Hippocampal formation (tissue), 2 donors: ENCODE measurements at regions not wholly inside any gene's neighbourhood (a gene's known extent, or its start where the extent isn't known, plus 50 kb on each side); places are given as distances from the start of the nearest gene placed in this dataset.
"Not testable (repeated sequence)": the region's sequence is repeated elsewhere in the genome, so short reads cannot be mapped to it uniquely, and the experiment has no call there.

Source experiments
- DNase-seq, 2 donors: peaks; one replicate each; lab custom pipeline; 2025; lab: John Stamatoyannopoulos, UW

- DNase-seq: no peak
Measured at GRCh38 chr5:82956600-82956999, 120.6 kb downstream of the TMEM167A start.

GRCh38 chr5:82952326-82952725, 124.9 kb downstream of the TMEM167A start:
- DNase-seq: no peak

- not testable (repeated sequence) for DNase-seq
Measured at GRCh38 chr5:82944267-82944666, 132.9 kb downstream of the TMEM167A start.

- DNase-seq: no peak
Measured at GRCh38 chr5:82942083-82942881, 134.9 kb downstream of the TMEM167A start.

GRCh38 chr5:82938901-82939725, 138.1 kb downstream of the TMEM167A start:
- no peak for DNase-seq

GRCh38 chr5:82932473-82933220, 144.5 kb downstream of the TMEM167A start:
- DNase-seq: not testable (repeated sequence)

GRCh38 chr5:82931110-82931509, 146.1 kb downstream of the TMEM167A start:
- no peak for DNase-seq

GRCh38 chr5:82925061-82925411, 152.2 kb downstream of the TMEM167A start:
- DNase-seq: no peak

GRCh38 chr5:82924226-82925060, 152.8 kb downstream of the TMEM167A start:
- no peak for DNase-seq

GRCh38 chr5:82922086-82922734, 155.0 kb downstream of the TMEM167A start:
- DNase-seq: peak; percentile 63 to 70

- DNase-seq: no peak
Measured at GRCh38 chr5:82918311-82919031, 158.7 kb downstream of the TMEM167A start.

- no peak for DNase-seq
Measured at GRCh38 chr5:82917584-82917983, 159.6 kb downstream of the TMEM167A start.

GRCh38 chr5:82913971-82914370, 163.2 kb downstream of the TMEM167A start:
- no peak for DNase-seq

- DNase-seq: no peak
Measured at GRCh38 chr5:82912462-82912861, 164.7 kb downstream of the TMEM167A start.

- DNase-seq: no peak
Measured at GRCh38 chr5:82911910-82912309, 165.3 kb downstream of the TMEM167A start.

GRCh38 chr5:82910905-82911304, 166.3 kb downstream of the TMEM167A start:
- DNase-seq: no peak

- DNase-seq: no peak
Measured at GRCh38 chr5:82910491-82910890, 166.7 kb downstream of the TMEM167A start.

GRCh38 chr5:82909771-82910170, 167.4 kb downstream of the TMEM167A start:
- no peak for DNase-seq

GRCh38 chr5:82905986-82906385, 171.2 kb downstream of the TMEM167A start:
- no peak for DNase-seq

GRCh38 chr5:82901281-82901888, 175.8 kb downstream of the TMEM167A start:
- no peak for DNase-seq
